ENCODE measurements at regions not wholly inside any gene's neighbourhood (a gene's known extent, or its start where the extent isn't known, plus 50 kb on each side); places are given as distances from the start of the nearest gene placed in this dataset.
"Not testable (repeated sequence)": the region's sequence is repeated elsewhere in the genome, so short reads cannot be mapped to it uniquely, and the experiment has no call there.

- DNase-seq (ENCODE audit: low read depth in 2 of 2): no peak
Observed at GRCh38 chr16:13708347-13709120, 211.4 kb upstream of the ERCC4 start.

- no peak for DNase-seq (ENCODE audit: low read depth in 2 of 2)
Observed at GRCh38 chr16:13718748-13719147, 201.2 kb upstream of the ERCC4 start.

GRCh38 chr16:13727943-13728342, 192.0 kb upstream of the ERCC4 start:
- no peak for DNase-seq (ENCODE audit: low read depth in 2 of 2)

- no peak for DNase-seq (ENCODE audit: low read depth in 2 of 2)
Observed at GRCh38 chr16:13733561-13733960, 186.4 kb upstream of the ERCC4 start.

- DNase-seq (ENCODE audit: low read depth in 2 of 2): not testable (repeated sequence)
Observed at GRCh38 chr16:13739621-13740373, 180.2 kb upstream of the ERCC4 start.

GRCh38 chr16:13742928-13743327, 177.0 kb upstream of the ERCC4 start:
- DNase-seq (ENCODE audit: low read depth in 2 of 2): no peak

GRCh38 chr16:13743571-13743970, 176.4 kb upstream of the ERCC4 start:
- DNase-seq (ENCODE audit: low read depth in 2 of 2): no peak

GRCh38 chr16:13756411-13757140, 163.4 kb upstream of the ERCC4 start:
- no peak for DNase-seq (ENCODE audit: low read depth in 2 of 2)

GRCh38 chr16:13766334-13766733, 153.6 kb upstream of the ERCC4 start:
- no peak for DNase-seq (ENCODE audit: low read depth in 2 of 2)

GRCh38 chr16:13767215-13767614, 152.7 kb upstream of the ERCC4 start:
- DNase-seq (ENCODE audit: low read depth in 2 of 2): no peak

- DNase-seq (ENCODE audit: low read depth in 2 of 2): no peak
Observed at GRCh38 chr16:13768471-13768870, 151.5 kb upstream of the ERCC4 start.

- DNase-seq (ENCODE audit: low read depth in 2 of 2): no peak
Observed at GRCh38 chr16:13770436-13770835, 149.5 kb upstream of the ERCC4 start.

GRCh38 chr16:13772782-13773181, 147.2 kb upstream of the ERCC4 start:
- no peak for DNase-seq (ENCODE audit: low read depth in 2 of 2)

GRCh38 chr16:13779676-13780075, 140.3 kb upstream of the ERCC4 start:
- no peak for DNase-seq (ENCODE audit: low read depth in 2 of 2)

- DNase-seq (ENCODE audit: low read depth in 2 of 2): no peak
Observed at GRCh38 chr16:13780406-13781168, 139.4 kb upstream of the ERCC4 start.

- no peak for DNase-seq (ENCODE audit: low read depth in 2 of 2)
Observed at GRCh38 chr16:13781169-13781564, 138.8 kb upstream of the ERCC4 start.

- DNase-seq (ENCODE audit: low read depth in 2 of 2): no peak
Observed at GRCh38 chr16:13781575-13782338, 138.2 kb upstream of the ERCC4 start.

GRCh38 chr16:13791095-13791494, 128.9 kb upstream of the ERCC4 start:
- DNase-seq (ENCODE audit: low read depth in 2 of 2): no peak

- DNase-seq (ENCODE audit: low read depth in 2 of 2): no peak
Observed at GRCh38 chr16:13793841-13794409, 126.0 kb upstream of the ERCC4 start.

- no peak for DNase-seq (ENCODE audit: low read depth in 2 of 2)
Observed at GRCh38 chr16:13795131-13795530, 124.8 kb upstream of the ERCC4 start.

GRCh38 chr16:13797718-13798117, 122.2 kb upstream of the ERCC4 start:
- DNase-seq (ENCODE audit: low read depth in 2 of 2): no peak
